IPS DF 6.9 (cell line): ENCODE measurements at regions not wholly inside any gene's neighbourhood (a gene's known extent, or its start where the extent isn't known, plus 50 kb on each side); places are given as distances from the start of the nearest gene placed in this dataset.

Experiments used
- DNase-seq: peaks from one replicate; pipeline ENCODE4 v3.0.0-alpha.2; 2013; ENCODE audit warnings: low read depth, low spot score
- H3K27ac ChIP-seq: one replicate; pipeline ENCODE4 v1.5.1; 2013; ENCODE audit warnings: low read length, control low read depth
- H3K27me3 ChIP-seq: 2 replicates; pipeline ENCODE4 v1.6.1; 2013; ENCODE audit warnings: mild to moderate bottlenecking, low read length; ENCODE audit not compliant: control insufficient read depth, insufficient read depth
- H3K36me3 ChIP-seq: 2 replicates; pipeline ENCODE4 v1.6.1; 2013; ENCODE audit warnings: low read length; ENCODE audit not compliant: control insufficient read depth, insufficient read depth
- H3K4me1 ChIP-seq: 2 replicates; pipeline ENCODE4 v1.6.1; 2013; ENCODE audit warnings: low read length; ENCODE audit not compliant: control insufficient read depth, insufficient read depth
- H3K4me3 ChIP-seq: 2 replicates; pipeline ENCODE4 v1.5.1; 2013; ENCODE audit warnings: mild to moderate bottlenecking, low read length
- H3K9me3 ChIP-seq: 2 replicates; pipeline ENCODE4 v1.6.1; 2013; ENCODE audit warnings: low read length, inconsistent platforms; ENCODE audit not compliant: control insufficient read depth, insufficient read depth
- WGBS: extraction: QIAGEN DNeasy Blood & Tissue Kit; methylation state at CpG from one replicate; pipeline ENCODE4 v1.1.7; 2013; ENCODE audit warnings: mixed read lengths, missing lambda C conversion rate; ENCODE audit not compliant: insufficient read length, insufficient coverage; 5-methylcytosine and 5-hydroxymethylcytosine counted together

- no CpG with 5 or more reads among the region's 7 CpGs for WGBS
- H3K4me3 ChIP-seq = no peak overlapping the region
- no peaks in the 10 kb centered on the region for H3K36me3 ChIP-seq
- no peak overlapping the region for H3K27ac ChIP-seq
- H3K9me3 ChIP-seq = no peaks in the 10 kb centered on the region
- no peak for DNase-seq
- no peaks in the 10 kb centered on the region for H3K27me3 ChIP-seq
- peaks cover 2% of the 10 kb centered on the region for H3K4me1 ChIP-seq
These were observed 90.9 kb upstream of the MDM1 start for GRCh38 chr12:68422956-68423574.

- no peaks in the 10 kb centered on the region for H3K27me3 ChIP-seq
- no peak overlapping the region for H3K4me3 ChIP-seq
- H3K36me3 ChIP-seq = no peaks in the 10 kb centered on the region
- DNase-seq = no peak
- no peak overlapping the region for H3K27ac ChIP-seq
- WGBS = no CpG with 5 or more reads among the region's 2 CpGs
- H3K9me3 ChIP-seq = no peaks in the 10 kb centered on the region
- peaks cover 3% of the 10 kb centered on the region for H3K4me1 ChIP-seq
These were observed 93.8 kb upstream of the MDM1 start for GRCh38 chr12:68425998-68426397.

- Histone ChIP-seq H3K4me3 (no peak overlapping the region), H3K4me1 (peaks cover 1% of the 10 kb centered on the region), H3K27ac (no peak overlapping the region), H3K9me3 (no peaks in the 10 kb centered on the region), H3K27me3 (no peaks in the 10 kb centered on the region), H3K36me3 (no peaks in the 10 kb centered on the region)
- WGBS = no CpG with 5 or more reads among the region's 4 CpGs
- DNase-seq = no peak
These were observed 96.0 kb upstream of the MDM1 start for GRCh38 chr12:68428211-68428610.

DNA sequence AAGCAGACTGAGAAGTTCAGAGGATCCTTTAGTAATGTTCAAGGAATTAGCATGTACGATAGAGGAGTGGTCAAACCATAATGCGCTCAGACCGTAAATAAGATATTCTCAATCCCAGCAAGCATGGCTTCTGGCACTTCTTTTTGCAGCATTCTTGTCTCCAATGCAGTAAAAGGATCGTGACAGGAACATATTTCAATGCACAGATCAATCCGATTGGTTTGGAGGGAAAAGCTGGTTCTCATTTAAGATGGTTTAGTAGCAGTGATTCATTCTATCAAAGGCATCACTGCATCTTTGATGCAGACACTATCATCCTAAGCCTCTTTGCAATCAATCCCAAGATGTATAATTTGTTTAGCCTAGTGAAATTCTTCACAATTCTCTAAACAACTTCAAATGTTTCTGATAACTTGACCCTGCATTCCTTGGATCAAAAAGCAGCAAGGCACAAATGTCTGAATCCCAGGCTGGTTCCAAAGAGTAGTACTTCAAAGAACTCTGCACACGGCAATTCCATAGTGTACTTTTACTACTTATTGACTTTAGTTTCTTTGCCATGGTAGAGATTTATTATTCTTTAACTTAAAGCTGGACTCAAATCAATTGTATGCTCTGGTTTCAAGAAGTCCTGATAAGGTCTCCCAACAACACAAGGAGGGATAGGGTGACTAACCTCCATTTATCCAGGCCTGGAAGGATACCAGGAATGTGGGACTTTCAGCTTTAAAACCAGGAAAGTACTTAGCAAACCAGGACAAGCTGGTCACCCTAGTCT lies 96.8 kb upstream of the MDM1 start:
- no peak for DNase-seq
- WGBS = no CpG with 5 or more reads among the region's 6 CpGs
- H3K4me1 ChIP-seq = peaks cover 1% of the 10 kb centered on the region
- no peaks in the 10 kb centered on the region for H3K36me3 ChIP-seq
- H3K27ac ChIP-seq = no peak overlapping the region
- H3K9me3 ChIP-seq = no peaks in the 10 kb centered on the region
- no peak overlapping the region for H3K4me3 ChIP-seq
- no peaks in the 10 kb centered on the region for H3K27me3 ChIP-seq

DNA sequence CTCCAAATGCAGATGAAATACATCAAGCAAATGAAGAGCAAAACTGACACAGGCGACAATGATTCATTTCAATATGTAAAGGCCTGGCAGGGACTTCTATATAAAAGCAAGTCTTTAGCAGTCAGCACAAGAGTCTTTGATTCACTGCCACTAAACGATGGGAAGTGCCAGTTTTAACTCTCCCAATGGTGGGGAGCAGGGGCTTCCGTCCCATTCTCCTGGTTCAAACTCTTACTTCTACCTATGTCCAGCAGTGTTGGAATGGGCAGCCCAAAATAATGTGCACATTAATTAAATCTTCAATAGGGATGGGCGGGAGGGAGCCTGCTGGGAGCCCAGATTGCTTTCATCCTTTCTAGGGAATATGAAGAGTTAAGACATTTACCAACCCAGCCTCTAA lies 97.5 kb upstream of the MDM1 start:
- no peaks in the 10 kb centered on the region for H3K9me3 ChIP-seq
- no CpG with 5 or more reads among the region's 4 CpGs for WGBS
- no peak overlapping the region for H3K27ac ChIP-seq
- no peak for DNase-seq
- H3K27me3 ChIP-seq = no peaks in the 10 kb centered on the region
- H3K4me1 ChIP-seq = peaks cover 1% of the 10 kb centered on the region
- H3K36me3 ChIP-seq = no peaks in the 10 kb centered on the region
- no peak overlapping the region for H3K4me3 ChIP-seq

DNA sequence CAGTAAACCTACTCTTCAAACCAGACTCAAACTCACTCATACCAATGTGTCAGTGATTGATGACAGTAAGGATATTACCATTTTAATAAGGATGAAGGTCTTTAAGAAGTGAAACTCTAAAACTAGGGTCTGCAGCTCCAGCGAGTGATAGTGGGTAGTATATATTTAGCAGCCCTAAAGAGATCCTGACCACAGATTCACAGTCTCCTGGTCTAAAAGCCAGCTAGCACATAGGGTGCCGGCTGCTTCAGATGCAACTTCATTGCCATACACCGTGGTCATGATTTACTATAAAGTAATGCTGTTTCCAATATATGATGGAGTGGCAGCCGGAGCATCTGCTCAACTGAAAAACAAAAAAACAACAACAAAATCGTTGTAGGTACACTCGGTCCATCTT lies 99.6 kb upstream of the MDM1 start:
- Histone ChIP-seq H3K4me3 (no peak overlapping the region), H3K36me3 (no peaks in the 10 kb centered on the region), H3K4me1 (peaks cover 1% of the 10 kb centered on the region), H3K27ac (no peak overlapping the region), H3K9me3 (no peaks in the 10 kb centered on the region), H3K27me3 (no peaks in the 10 kb centered on the region)
- DNase-seq = no peak
- WGBS = no CpG with 5 or more reads among the region's 6 CpGs

GRCh38 chr12:68432622-68433021 lies 100.5 kb upstream of the MDM1 start:
- no peak overlapping the region for H3K27ac ChIP-seq
- no peak for DNase-seq
- H3K9me3 ChIP-seq = no peaks in the 10 kb centered on the region
- H3K36me3 ChIP-seq = no peaks in the 10 kb centered on the region
- H3K27me3 ChIP-seq = no peaks in the 10 kb centered on the region
- no peak overlapping the region for H3K4me3 ChIP-seq
- H3K4me1 ChIP-seq = peaks cover 1% of the 10 kb centered on the region

DNA sequence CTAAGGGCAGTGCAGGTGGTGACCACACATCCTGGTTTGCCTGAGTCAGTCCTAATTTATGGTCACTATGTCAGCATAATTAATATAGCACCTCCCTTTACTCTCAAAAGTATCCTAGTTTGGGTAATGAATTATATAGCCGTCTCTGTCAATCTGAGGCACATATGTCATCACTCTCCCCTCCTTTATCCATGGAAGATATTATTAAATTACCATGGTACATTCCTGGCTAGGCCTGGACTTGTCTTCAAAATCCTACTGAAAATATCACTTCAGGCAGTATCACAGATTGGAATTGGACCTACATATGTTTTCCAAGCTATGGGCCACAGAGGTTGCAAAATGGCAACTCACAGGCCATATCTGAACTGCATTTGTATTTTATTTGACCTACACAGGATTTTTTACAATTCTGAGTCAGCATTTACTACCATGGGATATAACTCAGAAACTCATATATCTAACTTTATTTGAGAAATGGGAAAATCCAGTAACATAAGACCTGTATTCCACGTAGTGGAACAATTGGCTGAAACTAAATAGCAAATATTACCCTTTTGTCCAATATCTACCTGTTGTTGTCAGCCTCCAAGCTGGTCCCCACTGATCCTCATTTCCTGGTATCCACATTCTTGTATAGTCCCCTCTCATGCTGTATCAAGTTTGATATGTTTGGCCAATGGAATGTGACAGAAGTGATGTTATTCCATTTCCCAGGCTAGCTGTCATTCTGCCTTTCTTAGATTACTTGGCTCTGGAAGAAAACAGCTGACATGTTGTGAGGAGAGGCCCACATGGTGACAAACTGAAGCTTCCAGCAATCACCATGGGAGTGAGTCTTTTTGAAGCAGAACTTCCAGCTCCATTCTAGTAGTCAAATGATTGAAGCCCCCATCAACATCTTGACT lies 102.5 kb upstream of the MDM1 start:
- WGBS = no CpG with 5 or more reads among the region's 2 CpGs

DNA sequence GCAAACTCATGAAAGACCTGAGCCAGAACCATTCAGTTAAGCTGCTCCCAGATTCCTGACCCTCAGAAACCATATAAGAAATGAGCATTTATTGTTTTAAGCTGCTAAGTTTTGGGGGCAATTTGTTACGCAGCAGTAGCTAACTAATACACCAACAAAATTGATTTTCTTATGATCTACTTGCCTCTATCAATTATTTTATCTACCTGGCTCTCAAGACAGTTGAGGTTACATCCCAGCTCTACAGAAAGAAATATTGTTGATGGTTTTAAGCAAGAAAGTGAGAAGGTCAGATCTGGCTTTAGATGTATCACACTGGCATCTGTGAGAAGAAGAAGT lies 103.1 kb upstream of the MDM1 start:
- no peaks in the 10 kb centered on the region for H3K36me3 ChIP-seq
- WGBS = no CpG with 5 or more reads among the region's 1 CpG
- H3K4me1 ChIP-seq = no peaks in the 10 kb centered on the region; the same call in 1 of the 2 replicates
- H3K9me3 ChIP-seq = no peaks in the 10 kb centered on the region
- H3K4me3 ChIP-seq = no peak overlapping the region
- no peak for DNase-seq
- H3K27me3 ChIP-seq = no peaks in the 10 kb centered on the region
- H3K27ac ChIP-seq = no peak overlapping the region

More for the DNA sequence above, 102.5 kb upstream of the MDM1 start:
- DNase-seq = no peak
- H3K27me3 ChIP-seq = no peaks in the 10 kb centered on the region
- no peaks in the 10 kb centered on the region for H3K36me3 ChIP-seq
- H3K4me1 ChIP-seq = no peaks in the 10 kb centered on the region; the same call in none of the 2 replicates
- H3K9me3 ChIP-seq = no peaks in the 10 kb centered on the region
- no peak overlapping the region for H3K27ac ChIP-seq
- H3K4me3 ChIP-seq = no peak overlapping the region

GRCh38 chr12:68435816-68436215 lies 103.7 kb upstream of the MDM1 start:
- Histone ChIP-seq H3K27ac (no peak overlapping the region), H3K4me3 (no peak overlapping the region), H3K36me3 (no peaks in the 10 kb centered on the region), H3K4me1 (no peaks in the 10 kb centered on the region), H3K27me3 (no peaks in the 10 kb centered on the region), H3K9me3 (no peaks in the 10 kb centered on the region)
- no CpG with 5 or more reads among the region's 2 CpGs for WGBS
- DNase-seq = no peak
